Sciatic nerve (tissue), 2 donors: ENCODE measurements at regions not wholly inside any gene's neighbourhood (a gene's known extent, or its start where the extent isn't known, plus 50 kb on each side); places are given as distances from the start of the nearest gene placed in this dataset.

ENCODE experiments used
- ATAC-seq: fragments of 200-7000 bp; cut with Tn5 transposase; one replicate; pipeline ENCODE4 v1.9.1; 2020; ENCODE audit warnings: mild to moderate bottlenecking, moderate library complexity
- DNase-seq: peaks from one replicate; pipeline ENCODE4 v3.0.0-alpha.2; 2020; ENCODE audit warnings: low spot score
- intact Hi-C: fragments of 100-400 bp; cut with DNase I; formaldehyde crosslinking; loops from one replicate; pipeline ENCODE4 v1.14.2; 2022
- donor health status: DM: no; HTN: no; CAD: no.
- donor health status: DM: no; HTN: no; CAD: no.

- DNase-seq (no peak), ATAC-seq (no peak)
- intact Hi-C loops, result no loop called here
Measured at GRCh38 chr12:24467226-24467625, 481.7 kb downstream of the BCAT1 start.

GRCh38 chr12:24463375-24463774, 485.5 kb downstream of the BCAT1 start:
- ATAC-seq, result no peak
- intact Hi-C loops, result no loop called here
- DNase-seq, result no peak

- ATAC-seq (no peak), DNase-seq (no peak)
- intact Hi-C loops, result no loop called here
Measured at GRCh38 chr12:24462946-24463345, 486.0 kb downstream of the BCAT1 start.

- DNase-seq, result no peak
- intact Hi-C loops, result no loop called here
- ATAC-seq, result no peak
Measured at GRCh38 chr12:24460506-24460905, 488.4 kb downstream of the BCAT1 start.

GRCh38 chr12:24460099-24460498, 488.8 kb downstream of the BCAT1 start:
- no peak for DNase-seq
- ATAC-seq, result no peak
- intact Hi-C loops, result no loop called here

GRCh38 chr12:24455811-24456210, 493.1 kb downstream of the BCAT1 start:
- DNase-seq, result no peak
- no peak for ATAC-seq
- intact Hi-C loops, result no loop called here

- intact Hi-C loops, result no loop called here
- ATAC-seq (no peak), DNase-seq (no peak)
Measured at GRCh38 chr12:24447678-24448077, 498.2 kb upstream of the SOX5 start.

- DNase-seq, result no peak
- intact Hi-C loops, result no loop called here
- ATAC-seq, result no peak
Measured at GRCh38 chr12:24446287-24446686, 496.8 kb upstream of the SOX5 start.

- peak; percentile 84 for ATAC-seq
- intact Hi-C loops, result no loop called here
- no peak for DNase-seq
Measured at GRCh38 chr12:24444634-24445033, 495.2 kb upstream of the SOX5 start.

- intact Hi-C loops, result no loop called here
- DNase-seq, result no peak
- ATAC-seq, result no peak
Measured at GRCh38 chr12:24441458-24441857, 492.0 kb upstream of the SOX5 start.

- DNase-seq (no peak), ATAC-seq (no peak)
- intact Hi-C loops, result no loop called here
Measured at GRCh38 chr12:24436667-24437066, 487.2 kb upstream of the SOX5 start.

- no peak for ATAC-seq
- intact Hi-C loops, result no loop called here
- DNase-seq, result no peak
Measured at GRCh38 chr12:24431872-24432271, 482.4 kb upstream of the SOX5 start.

- DNase-seq, result no peak
- intact Hi-C loops, result no loop called here
- ATAC-seq, result no peak
Measured at GRCh38 chr12:24427776-24428175, 478.3 kb upstream of the SOX5 start.

- ATAC-seq, result no peak
- intact Hi-C loops, result no loop called here
Measured at GRCh38 chr12:24425601-24425970, 476.1 kb upstream of the SOX5 start.

GRCh38 chr12:24424889-24425600, 475.6 kb upstream of the SOX5 start:
- ATAC-seq, result no peak
- DNase-seq, result no peak
- intact Hi-C loops, result no loop called here

More at GRCh38 chr12:24425601-24425970, 476.1 kb upstream of the SOX5 start:
- no peak for DNase-seq

- no peak for DNase-seq
- no peak for ATAC-seq
- intact Hi-C loops, result no loop called here
Measured at GRCh38 chr12:24424376-24424775, 474.9 kb upstream of the SOX5 start.

- intact Hi-C loops, result no loop called here
- DNase-seq (no peak), ATAC-seq (no peak)
Measured at GRCh38 chr12:24423611-24424010, 474.1 kb upstream of the SOX5 start.

GRCh38 chr12:24421759-24422158, 472.3 kb upstream of the SOX5 start:
- DNase-seq, result no peak
- intact Hi-C loops, result no loop called here
- no peak for ATAC-seq

GRCh38 chr12:24418157-24418556, 468.7 kb upstream of the SOX5 start:
- DNase-seq, result no peak
- intact Hi-C loops, result no loop called here
- ATAC-seq, result no peak

- ATAC-seq, result no peak
- no peak for DNase-seq
- intact Hi-C loops, result no loop called here
Measured at GRCh38 chr12:24416423-24417109, 467.1 kb upstream of the SOX5 start.

- intact Hi-C loops, result no loop called here
- no peak for DNase-seq
- ATAC-seq, result no peak
Measured at GRCh38 chr12:24415934-24416333, 466.5 kb upstream of the SOX5 start.
